ENCODE measurements at regions not wholly inside any gene's neighbourhood (a gene's known extent, or its start where the extent isn't known, plus 50 kb on each side); places are given as distances from the start of the nearest gene placed in this dataset.

DNA sequence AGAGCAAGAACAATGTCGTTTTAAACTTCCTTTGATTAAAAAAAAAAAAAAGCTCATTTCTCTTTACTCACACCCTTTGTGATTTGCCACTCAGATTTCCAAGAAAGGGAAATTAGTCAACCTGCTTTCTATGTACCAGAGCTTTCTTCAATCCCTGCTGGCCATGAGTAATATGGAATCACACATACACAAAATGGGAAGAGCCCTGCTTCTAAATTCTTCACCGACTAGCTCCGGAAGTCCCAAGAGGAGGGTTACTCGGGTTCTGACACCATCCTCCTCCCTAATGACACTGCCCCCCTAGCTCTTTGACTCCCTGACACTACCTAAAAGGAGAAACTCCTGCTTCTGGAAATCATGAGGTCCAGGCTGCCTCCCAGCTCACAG lies 81.8 kb upstream of the SFMBT2 start:
- no peak overlapping the region for H3K4me3 ChIP-seq (ENCODE audit: low read length)
- TF ChIP-seq, protein P1, sequence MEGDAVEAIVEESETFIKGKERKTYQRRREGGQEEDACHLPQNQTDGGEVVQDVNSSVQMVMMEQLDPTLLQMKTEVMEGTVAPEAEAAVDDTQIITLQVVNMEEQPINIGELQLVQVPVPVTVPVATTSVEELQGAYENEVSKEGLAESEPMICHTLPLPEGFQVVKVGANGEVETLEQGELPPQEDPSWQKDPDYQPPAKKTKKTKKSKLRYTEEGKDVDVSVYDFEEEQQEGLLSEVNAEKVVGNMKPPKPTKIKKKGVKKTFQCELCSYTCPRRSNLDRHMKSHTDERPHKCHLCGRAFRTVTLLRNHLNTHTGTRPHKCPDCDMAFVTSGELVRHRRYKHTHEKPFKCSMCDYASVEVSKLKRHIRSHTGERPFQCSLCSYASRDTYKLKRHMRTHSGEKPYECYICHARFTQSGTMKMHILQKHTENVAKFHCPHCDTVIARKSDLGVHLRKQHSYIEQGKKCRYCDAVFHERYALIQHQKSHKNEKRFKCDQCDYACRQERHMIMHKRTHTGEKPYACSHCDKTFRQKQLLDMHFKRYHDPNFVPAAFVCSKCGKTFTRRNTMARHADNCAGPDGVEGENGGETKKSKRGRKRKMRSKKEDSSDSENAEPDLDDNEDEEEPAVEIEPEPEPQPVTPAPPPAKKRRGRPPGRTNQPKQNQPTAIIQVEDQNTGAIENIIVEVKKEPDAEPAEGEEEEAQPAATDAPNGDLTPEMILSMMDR (conservative IDR thresholded peaks at IDR 0.05; ENCODE audit: low read depth, low read length): no peak
- DNase-seq (ENCODE audit: low read depth): no peak

DNA sequence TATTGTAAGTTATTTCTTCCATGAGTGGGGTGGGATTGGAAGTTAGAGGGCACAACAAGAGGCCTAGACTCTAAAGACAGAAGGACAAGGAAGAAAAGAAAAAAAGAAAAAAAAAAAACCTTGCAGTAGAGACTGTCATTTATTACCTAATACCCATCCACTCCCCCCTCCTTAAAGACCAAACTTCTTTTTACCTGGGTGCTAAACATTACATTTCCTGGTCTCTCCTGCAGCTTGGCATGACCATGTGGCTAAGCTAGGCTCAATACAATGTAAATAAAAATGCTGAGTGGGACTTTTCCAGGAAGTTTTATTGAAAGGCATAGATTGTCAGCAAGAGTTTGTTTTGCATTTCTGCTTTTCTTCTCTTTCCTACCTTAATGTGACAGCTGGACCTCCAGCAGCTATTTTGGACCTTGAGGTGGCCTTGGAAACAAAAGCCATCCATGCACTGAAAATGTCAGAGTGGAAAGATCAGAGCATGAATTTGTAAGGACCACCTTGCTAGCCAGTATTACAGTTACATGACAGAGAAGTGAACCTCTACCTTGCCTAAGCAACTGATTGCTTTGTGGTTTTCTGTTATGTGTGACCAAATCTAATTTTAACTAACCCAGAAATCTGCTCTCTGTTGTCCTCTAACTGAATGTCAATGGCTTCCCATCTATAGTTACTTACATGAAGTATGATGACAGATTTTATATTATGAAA lies 81.3 kb upstream of the SFMBT2 start:
- no peak for DNase-seq (ENCODE audit: low read depth)

DNA sequence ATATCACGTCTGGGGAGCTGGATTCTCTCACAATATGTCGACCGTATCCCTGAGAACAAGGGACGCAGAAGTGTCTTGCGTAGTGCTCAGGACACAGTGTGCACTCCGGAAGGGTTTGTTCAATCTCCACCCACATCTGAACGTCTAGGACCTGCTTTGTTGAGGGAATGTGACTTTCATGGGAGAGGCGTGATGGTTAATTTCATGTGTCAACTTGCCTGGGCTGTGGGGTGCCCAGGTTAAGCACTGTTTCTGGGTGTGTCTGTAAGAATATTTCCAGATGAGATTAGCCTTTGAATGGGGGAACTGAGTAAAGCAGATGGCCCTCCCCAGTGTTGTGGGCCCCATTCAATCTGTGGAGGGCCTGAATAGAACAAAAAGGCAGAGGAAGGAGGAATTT lies 80.4 kb upstream of the SFMBT2 start:
- H3K4me3 ChIP-seq (ENCODE audit: low read length): no peak overlapping the region
- TF ChIP-seq, protein P1 (conservative IDR thresholded peaks at IDR 0.05; ENCODE audit: low read depth, low read length): no peak
- no peak for DNase-seq (ENCODE audit: low read depth)

More for the DNA sequence above, 81.3 kb upstream of the SFMBT2 start:
- TF ChIP-seq, protein P1 (conservative IDR thresholded peaks at IDR 0.05; ENCODE audit: low read depth, low read length): no peak
- no peak overlapping the region for H3K4me3 ChIP-seq (ENCODE audit: low read length)

DNA sequence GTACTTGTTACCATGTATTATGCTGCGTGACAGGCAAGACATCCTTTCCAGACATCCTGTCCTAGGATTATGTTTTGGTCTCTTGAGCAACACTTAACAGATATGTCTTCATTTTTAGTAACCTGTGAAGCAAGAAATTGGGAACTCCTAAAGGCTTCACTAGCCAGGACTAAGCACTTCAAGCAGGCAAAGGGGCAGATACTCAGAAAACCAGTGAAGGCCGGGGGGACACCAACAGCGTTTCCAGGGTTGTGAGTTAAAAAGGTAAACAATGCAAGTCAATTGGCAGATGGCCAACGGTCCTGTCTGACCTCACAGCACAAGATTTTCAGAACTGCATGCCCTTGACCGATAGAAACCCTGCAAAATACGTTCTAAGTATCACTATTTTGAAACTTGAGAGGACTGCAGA lies 77.6 kb upstream of the SFMBT2 start:
- DNase-seq (ENCODE audit: low read depth): peak; percentile 8
- TF ChIP-seq, protein P1 (conservative IDR thresholded peaks at IDR 0.05; ENCODE audit: low read depth, low read length): no peak
- no peak overlapping the region for H3K4me3 ChIP-seq (ENCODE audit: low read length)

DNA sequence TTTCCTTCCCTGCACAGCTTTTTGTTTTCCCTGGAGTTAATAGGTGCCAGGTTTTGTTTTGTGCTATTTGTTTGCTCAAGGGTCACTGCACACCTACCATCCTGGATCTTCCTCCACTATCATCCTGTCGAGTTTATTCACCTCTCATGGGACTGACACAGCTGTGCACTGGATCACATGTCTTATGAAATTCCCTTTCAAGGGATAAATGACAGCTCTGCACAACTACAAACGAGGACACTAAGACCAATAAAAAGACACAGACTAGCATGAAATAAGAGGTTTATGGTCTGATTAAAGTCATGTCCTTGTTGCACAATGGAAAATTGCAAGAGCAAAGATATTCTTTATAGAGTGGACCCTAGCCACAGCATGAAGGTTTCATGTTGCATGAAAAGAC lies 76.7 kb upstream of the SFMBT2 start:
- TF ChIP-seq, protein P1 (conservative IDR thresholded peaks at IDR 0.05; ENCODE audit: low read depth, low read length): no peak
- no peak for DNase-seq (ENCODE audit: low read depth)
- no peak overlapping the region for H3K4me3 ChIP-seq (ENCODE audit: low read length)

DNA sequence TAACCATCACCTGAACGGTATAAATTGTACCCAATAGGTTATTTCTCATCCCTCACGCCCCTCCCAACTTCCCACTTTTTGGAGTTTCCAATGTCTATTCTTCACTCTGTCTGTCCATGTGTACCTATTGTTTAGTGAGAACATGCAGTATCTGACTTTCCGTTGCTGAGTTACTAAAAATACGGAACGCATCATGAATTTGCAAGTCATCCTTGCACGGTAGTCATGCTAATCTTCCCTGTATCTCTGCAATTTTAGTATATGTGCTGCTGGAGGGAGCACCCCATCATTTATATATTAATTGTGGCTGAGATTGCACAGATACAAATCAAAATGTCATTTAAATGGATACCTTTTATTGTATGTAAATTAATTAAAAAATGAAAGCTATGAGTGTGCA lies 75.7 kb upstream of the SFMBT2 start:
- DNase-seq (ENCODE audit: low read depth): no peak
- TF ChIP-seq, protein P1 (conservative IDR thresholded peaks at IDR 0.05; ENCODE audit: low read depth, low read length): no peak

DNA sequence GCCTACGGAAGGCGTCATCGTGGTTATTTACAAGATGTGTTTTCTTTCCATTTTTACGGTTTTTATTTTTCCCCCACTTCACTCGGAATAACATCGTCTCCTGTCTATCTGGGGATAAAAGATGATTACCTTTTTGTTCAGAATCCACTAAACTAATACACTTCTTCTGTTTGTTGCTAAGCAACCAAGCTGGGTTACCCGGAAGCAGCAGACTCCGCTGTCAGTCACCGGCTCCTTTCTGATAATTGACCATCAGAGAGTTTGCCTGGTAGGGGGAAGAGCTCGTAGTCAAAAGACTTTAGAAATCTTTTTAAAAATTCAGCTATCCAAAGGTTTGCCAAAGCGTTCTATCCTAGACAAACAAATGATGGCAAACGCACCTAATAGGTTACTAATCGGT lies 75.0 kb upstream of the SFMBT2 start:
- no peak overlapping the region for H3K4me3 ChIP-seq (ENCODE audit: low read length)
- no peak for DNase-seq (ENCODE audit: low read depth)
- TF ChIP-seq, protein P1 (conservative IDR thresholded peaks at IDR 0.05; ENCODE audit: low read depth, low read length): no peak

More for the DNA sequence above, 75.7 kb upstream of the SFMBT2 start:
- H3K4me3 ChIP-seq (ENCODE audit: low read length): no peak overlapping the region

Data from retinal pigment epithelial cell (primary cell).